Liver (tissue), 8 donors: ENCODE measurements at regions not wholly inside any gene's neighbourhood (a gene's known extent, or its start where the extent isn't known, plus 50 kb on each side); places are given as distances from the start of the nearest gene placed in this dataset.
A peak's percentile ranks its signal among the peaks of the same experiment; 100 is the strongest.

Experiments
- DNase-seq: peaks from one replicate; pipeline ENCODE4 v3.0.0-alpha.2; 2017; ENCODE audit warnings: low spot score
- H3K27ac ChIP-seq, 2 donors: one replicate each; pipeline ENCODE4 v1.7.0; 2013; ENCODE audit warnings: inconsistent platforms in 2 of 2, low read length in 2 of 2, control low read depth in 1 of 2, low read depth in 1 of 2, mild to moderate bottlenecking in 1 of 2
- H3K27me3 ChIP-seq, 4 donors: one replicate each; pipeline versions ENCODE4 v1.6.1 to v1.7.0; 2013; ENCODE audit warnings: low read length in 3 of 4, inconsistent platforms in 1 of 4, mild to moderate bottlenecking in 1 of 4, moderate library complexity in 1 of 4; ENCODE audit not compliant: control insufficient read depth in 4 of 4, insufficient read depth in 4 of 4
- H3K36me3 ChIP-seq, 4 donors: one replicate each; pipeline versions ENCODE4 v1.6.1 to v1.7.0; 2013; ENCODE audit warnings: low read length in 3 of 4, mild to moderate bottlenecking in 3 of 4, low read depth in 1 of 4, moderate library complexity in 1 of 4; ENCODE audit not compliant: control insufficient read depth in 4 of 4, insufficient read depth in 3 of 4
- H3K4me1 ChIP-seq, 4 donors: one replicate each; pipeline versions ENCODE4 v1.6.1 to v1.7.0; 2013; ENCODE audit warnings: low read length in 3 of 4, mild to moderate bottlenecking in 3 of 4, moderate library complexity in 1 of 4; ENCODE audit not compliant: control insufficient read depth in 4 of 4, insufficient read depth in 4 of 4
- H3K4me3 ChIP-seq, 3 donors: one replicate each; pipeline versions ENCODE4 v1.6.1 to v1.7.0; 2013; ENCODE audit warnings: low read length in 3 of 3, control low read depth in 1 of 3, low read depth in 1 of 3, mild to moderate bottlenecking in 1 of 3
- H3K9ac ChIP-seq, 2 donors: one replicate each; pipeline ENCODE4 v1.7.0; 2013; ENCODE audit warnings: low read length in 2 of 2, mild to moderate bottlenecking in 2 of 2, moderate library complexity in 2 of 2, control low read depth in 1 of 2, low read depth in 1 of 2
- H3K9me3 ChIP-seq, 4 donors: one replicate each; pipeline versions ENCODE4 v1.6.1 to v1.7.0; 2013; ENCODE audit warnings: low read length in 3 of 4; ENCODE audit not compliant: control insufficient read depth in 4 of 4
- EGR1 ChIP-seq, 2 donors: IDR thresholded peaks; 2 replicates each; pipeline ENCODE4 v1.6.1; 2016 to 2018; ENCODE audit warnings: antibody characterized with exemption in 2 of 2, low read depth in 2 of 2
- FOXA1 ChIP-seq: IDR thresholded peaks from 2 replicates; pipeline ENCODE4 v1.6.1; 2016; ENCODE audit warnings: antibody characterized with exemption
- FOXA2 ChIP-seq: IDR thresholded peaks from 2 replicates; pipeline ENCODE4 v1.6.1; 2016; ENCODE audit warnings: antibody characterized with exemption
- GABPA ChIP-seq, 2 donors: IDR thresholded peaks in 1 of 2; conservative IDR thresholded peaks in 1 of 2; 2 replicates each; pipeline ENCODE4 v1.6.1; 2016; ENCODE audit warnings: antibody characterized with exemption in 2 of 2, mild to moderate bottlenecking in 1 of 2, moderate library complexity in 1 of 2
- HNF4A ChIP-seq, 2 donors: conservative IDR thresholded peaks; 2 replicates each; pipeline ENCODE4 v1.6.1; 2016; ENCODE audit warnings: antibody characterized with exemption in 2 of 2, mild to moderate bottlenecking in 2 of 2
- HNF4G ChIP-seq: IDR thresholded peaks from 2 replicates; pipeline ENCODE4 v1.6.1; 2016; ENCODE audit warnings: antibody characterized with exemption
- JUND ChIP-seq, 2 donors: IDR thresholded peaks; 2 replicates each; pipeline ENCODE4 v1.6.1; 2016; ENCODE audit warnings: antibody characterized with exemption in 2 of 2
- NR2F2 ChIP-seq: IDR thresholded peaks from 2 replicates; pipeline ENCODE4 v1.6.1; 2016; ENCODE audit warnings: antibody characterized with exemption
- RAD21 ChIP-seq, 2 donors: IDR thresholded peaks; 2 replicates each; pipeline ENCODE4 v1.6.1; 2016; ENCODE audit warnings: antibody characterized with exemption in 2 of 2, mild to moderate bottlenecking in 2 of 2
- RXRA ChIP-seq, 2 donors: IDR thresholded peaks; 2 replicates each; pipeline ENCODE4 v1.6.1; 2017 to 2018; ENCODE audit warnings: antibody characterized with exemption in 2 of 2, mild to moderate bottlenecking in 1 of 2
- SP1 ChIP-seq: IDR thresholded peaks from 2 replicates; pipeline ENCODE4 v1.6.1; 2018; ENCODE audit warnings: antibody characterized with exemption, mild to moderate bottlenecking
- TAF1 ChIP-seq: conservative IDR thresholded peaks from 2 replicates; pipeline ENCODE4 v1.6.1; 2016; ENCODE audit warnings: antibody characterized with exemption, mild to moderate bottlenecking
- YY1 ChIP-seq: IDR thresholded peaks from 2 replicates; pipeline ENCODE4 v1.6.1; 2016; ENCODE audit warnings: antibody characterized with exemption, mild to moderate bottlenecking
- WGBS: extraction: QIAGEN DNeasy Blood & Tissue Kit; methylation state at CpG from one replicate; pipeline ENCODE4 v1.1.7; 2013; 5-methylcytosine and 5-hydroxymethylcytosine counted together
- TF ChIP-seq, protein P1 (sequence below): IDR thresholded peaks from 2 replicates; pipeline ENCODE4 v1.6.1; 2016; ENCODE audit warnings: antibody characterized with exemption, mild to moderate bottlenecking
- TF ChIP-seq, protein P2 (sequence below): IDR thresholded peaks from 2 replicates; pipeline ENCODE4 v1.6.1; 2016; ENCODE audit warnings: antibody characterized with exemption
- TF ChIP-seq, protein P3 (sequence below): IDR thresholded peaks from 2 replicates; pipeline ENCODE4 v1.6.1; 2016; ENCODE audit warnings: antibody characterized with exemption
- TF ChIP-seq, protein P4 (sequence below): fragments of 150-350 bp; IDR thresholded peaks from 2 replicates; pipeline ENCODE4 v1.5.1; 2017; ENCODE audit warnings: improper control_type of control experiment, low read depth, low read length; ENCODE audit not compliant: missing input control
- TF ChIP-seq, protein P5 (sequence below): IDR thresholded peaks from 2 replicates; pipeline ENCODE4 v1.6.1; 2016; ENCODE audit warnings: antibody characterized with exemption
- donor health status: healthy.
- donor health status: healthy.
- donor health status: healthy.
- donor health status: healthy.
- donor health status: healthy.

DNA sequence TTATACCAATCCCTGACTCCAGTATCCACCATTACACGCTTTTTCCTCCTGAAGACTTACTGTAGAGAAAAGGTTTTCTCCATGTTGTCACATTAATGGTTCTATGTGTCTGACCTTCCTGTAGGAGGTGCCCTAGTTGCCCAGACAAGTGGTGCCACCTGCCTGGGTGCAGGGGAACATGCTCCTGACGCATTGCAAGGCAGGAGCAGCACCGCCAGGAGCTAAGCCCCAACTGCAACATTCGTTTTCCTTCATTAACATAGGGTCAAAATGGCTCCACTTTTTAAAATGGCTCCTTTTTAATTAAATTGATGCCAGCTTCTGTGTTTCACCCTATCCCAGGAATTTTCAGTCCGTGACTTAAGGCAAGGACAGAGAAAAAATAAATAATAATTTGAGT lies 220.1 kb upstream of the SAMSN1 start (continued):
- TF ChIP-seq, protein P1, sequence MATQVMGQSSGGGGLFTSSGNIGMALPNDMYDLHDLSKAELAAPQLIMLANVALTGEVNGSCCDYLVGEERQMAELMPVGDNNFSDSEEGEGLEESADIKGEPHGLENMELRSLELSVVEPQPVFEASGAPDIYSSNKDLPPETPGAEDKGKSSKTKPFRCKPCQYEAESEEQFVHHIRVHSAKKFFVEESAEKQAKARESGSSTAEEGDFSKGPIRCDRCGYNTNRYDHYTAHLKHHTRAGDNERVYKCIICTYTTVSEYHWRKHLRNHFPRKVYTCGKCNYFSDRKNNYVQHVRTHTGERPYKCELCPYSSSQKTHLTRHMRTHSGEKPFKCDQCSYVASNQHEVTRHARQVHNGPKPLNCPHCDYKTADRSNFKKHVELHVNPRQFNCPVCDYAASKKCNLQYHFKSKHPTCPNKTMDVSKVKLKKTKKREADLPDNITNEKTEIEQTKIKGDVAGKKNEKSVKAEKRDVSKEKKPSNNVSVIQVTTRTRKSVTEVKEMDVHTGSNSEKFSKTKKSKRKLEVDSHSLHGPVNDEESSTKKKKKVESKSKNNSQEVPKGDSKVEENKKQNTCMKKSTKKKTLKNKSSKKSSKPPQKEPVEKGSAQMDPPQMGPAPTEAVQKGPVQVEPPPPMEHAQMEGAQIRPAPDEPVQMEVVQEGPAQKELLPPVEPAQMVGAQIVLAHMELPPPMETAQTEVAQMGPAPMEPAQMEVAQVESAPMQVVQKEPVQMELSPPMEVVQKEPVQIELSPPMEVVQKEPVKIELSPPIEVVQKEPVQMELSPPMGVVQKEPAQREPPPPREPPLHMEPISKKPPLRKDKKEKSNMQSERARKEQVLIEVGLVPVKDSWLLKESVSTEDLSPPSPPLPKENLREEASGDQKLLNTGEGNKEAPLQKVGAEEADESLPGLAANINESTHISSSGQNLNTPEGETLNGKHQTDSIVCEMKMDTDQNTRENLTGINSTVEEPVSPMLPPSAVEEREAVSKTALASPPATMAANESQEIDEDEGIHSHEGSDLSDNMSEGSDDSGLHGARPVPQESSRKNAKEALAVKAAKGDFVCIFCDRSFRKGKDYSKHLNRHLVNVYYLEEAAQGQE = no peak
- TF ChIP-seq RXRA (IDR thresholded peaks at IDR 0.05) = no peak
- TF ChIP-seq, protein P2, sequence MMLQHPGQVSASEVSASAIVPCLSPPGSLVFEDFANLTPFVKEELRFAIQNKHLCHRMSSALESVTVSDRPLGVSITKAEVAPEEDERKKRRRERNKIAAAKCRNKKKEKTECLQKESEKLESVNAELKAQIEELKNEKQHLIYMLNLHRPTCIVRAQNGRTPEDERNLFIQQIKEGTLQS = no peak

DNA sequence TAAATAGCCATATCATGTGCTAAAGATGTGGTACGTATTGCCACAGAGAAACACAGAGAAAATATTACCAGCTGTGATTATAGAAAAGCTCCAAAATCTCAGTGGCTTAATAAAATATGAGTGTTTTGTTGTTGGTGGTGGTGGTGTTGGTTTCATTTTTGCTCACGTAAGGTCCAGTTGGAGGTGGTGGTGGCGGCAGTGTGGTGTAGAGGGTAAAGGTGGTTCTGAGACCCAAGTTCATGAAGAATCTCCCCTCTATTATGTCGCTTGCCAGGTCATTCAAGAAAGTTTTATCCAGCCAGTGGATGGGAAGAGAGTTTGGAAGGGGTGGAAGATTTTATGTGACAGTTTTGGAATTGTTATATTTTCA lies 217.6 kb upstream of the SAMSN1 start:
- Histone ChIP-seq H3K4me3 (no peak overlapping the region), H3K9me3 (no peaks in the 10 kb centered on the region), H3K36me3 (no peaks in the 10 kb centered on the region), H3K27me3 (no peaks in the 10 kb centered on the region), H3K4me1 (peaks cover 0 to 1% (median 0%) of the 10 kb centered on the region in 4 donors), H3K9ac (no peak overlapping the region), H3K27ac (peak overlapping the region in 1 of 2 donors; percentile 31)
- TF ChIP-seq, protein P2 = no peak
- TF ChIP-seq, protein P3, sequence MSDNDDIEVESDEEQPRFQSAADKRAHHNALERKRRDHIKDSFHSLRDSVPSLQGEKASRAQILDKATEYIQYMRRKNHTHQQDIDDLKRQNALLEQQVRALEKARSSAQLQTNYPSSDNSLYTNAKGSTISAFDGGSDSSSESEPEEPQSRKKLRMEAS = no peak
- TF ChIP-seq HNF4A (conservative IDR thresholded peaks at IDR 0.05) (no peak), JUND (IDR thresholded peaks at IDR 0.05) (no peak), NR2F2 (no peak), RAD21 (IDR thresholded peaks at IDR 0.05) (no peak), RXRA (IDR thresholded peaks at IDR 0.05) (no peak), GABPA (IDR thresholded peaks at IDR 0.05 in 1 of 2, conservative IDR thresholded peaks at IDR 0.05 in 1 of 2) (no peak), TAF1 (no peak), HNF4G (no peak), SP1 (no peak), FOXA1 (no peak), EGR1 (IDR thresholded peaks at IDR 0.05; ENCODE audit: low read depth in 2 of 2) (no peak), FOXA2 (no peak), YY1 (no peak)
- TF ChIP-seq, protein P4, sequence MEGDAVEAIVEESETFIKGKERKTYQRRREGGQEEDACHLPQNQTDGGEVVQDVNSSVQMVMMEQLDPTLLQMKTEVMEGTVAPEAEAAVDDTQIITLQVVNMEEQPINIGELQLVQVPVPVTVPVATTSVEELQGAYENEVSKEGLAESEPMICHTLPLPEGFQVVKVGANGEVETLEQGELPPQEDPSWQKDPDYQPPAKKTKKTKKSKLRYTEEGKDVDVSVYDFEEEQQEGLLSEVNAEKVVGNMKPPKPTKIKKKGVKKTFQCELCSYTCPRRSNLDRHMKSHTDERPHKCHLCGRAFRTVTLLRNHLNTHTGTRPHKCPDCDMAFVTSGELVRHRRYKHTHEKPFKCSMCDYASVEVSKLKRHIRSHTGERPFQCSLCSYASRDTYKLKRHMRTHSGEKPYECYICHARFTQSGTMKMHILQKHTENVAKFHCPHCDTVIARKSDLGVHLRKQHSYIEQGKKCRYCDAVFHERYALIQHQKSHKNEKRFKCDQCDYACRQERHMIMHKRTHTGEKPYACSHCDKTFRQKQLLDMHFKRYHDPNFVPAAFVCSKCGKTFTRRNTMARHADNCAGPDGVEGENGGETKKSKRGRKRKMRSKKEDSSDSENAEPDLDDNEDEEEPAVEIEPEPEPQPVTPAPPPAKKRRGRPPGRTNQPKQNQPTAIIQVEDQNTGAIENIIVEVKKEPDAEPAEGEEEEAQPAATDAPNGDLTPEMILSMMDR = no peak
- TF ChIP-seq, protein P5, sequence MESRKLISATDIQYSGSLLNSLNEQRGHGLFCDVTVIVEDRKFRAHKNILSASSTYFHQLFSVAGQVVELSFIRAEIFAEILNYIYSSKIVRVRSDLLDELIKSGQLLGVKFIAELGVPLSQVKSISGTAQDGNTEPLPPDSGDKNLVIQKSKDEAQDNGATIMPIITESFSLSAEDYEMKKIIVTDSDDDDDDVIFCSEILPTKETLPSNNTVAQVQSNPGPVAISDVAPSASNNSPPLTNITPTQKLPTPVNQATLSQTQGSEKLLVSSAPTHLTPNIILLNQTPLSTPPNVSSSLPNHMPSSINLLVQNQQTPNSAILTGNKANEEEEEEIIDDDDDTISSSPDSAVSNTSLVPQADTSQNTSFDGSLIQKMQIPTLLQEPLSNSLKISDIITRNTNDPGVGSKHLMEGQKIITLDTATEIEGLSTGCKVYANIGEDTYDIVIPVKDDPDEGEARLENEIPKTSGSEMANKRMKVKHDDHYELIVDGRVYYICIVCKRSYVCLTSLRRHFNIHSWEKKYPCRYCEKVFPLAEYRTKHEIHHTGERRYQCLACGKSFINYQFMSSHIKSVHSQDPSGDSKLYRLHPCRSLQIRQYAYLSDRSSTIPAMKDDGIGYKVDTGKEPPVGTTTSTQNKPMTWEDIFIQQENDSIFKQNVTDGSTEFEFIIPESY = no peak
- no peak for DNase-seq
- 72% methylated on average over 4 of the region's 4 CpGs for WGBS
